RWPE1 (cell line): ENCODE measurements at regions not wholly inside any gene's neighbourhood (a gene's known extent, or its start where the extent isn't known, plus 50 kb on each side); places are given as distances from the start of the nearest gene placed in this dataset.

Experiments
- CTCF ChIA-PET: fragments of 350-600 bp; sonication (Branson Sonifier 250); formaldehyde crosslinking; extraction: SDS; loops from one replicate; lab custom pipeline; 2021; lab: Yijun Ruan, JAX
- POLR2A ChIA-PET: fragments of 400-600 bp; formaldehyde crosslinking; extraction: SDS; loops from one replicate; lab custom pipeline; 2020; ENCODE audit warnings: antibody characterized with exemption; ENCODE audit not compliant: low non-redundant PET; lab: Yijun Ruan, JAX
- DNase-seq: peaks from one replicate; pipeline ENCODE4 v3.0.0; 2012; ENCODE audit warnings: low spot score
- H3K27ac ChIP-seq: fragments of 450-650 bp; 2 replicates; pipeline ENCODE4 v1.5.1; 2017
- CTCF ChIP-seq: fragments of 450-650 bp; conservative IDR thresholded peaks from 2 replicates; pipeline ENCODE4 v1.5.1; 2017; ENCODE audit warnings: low read depth, mild to moderate bottlenecking

- no peak for DNase-seq
- no peak overlapping the region for H3K27ac ChIP-seq
- ChIA-PET POLR2A (no interaction called here), CTCF (no interaction called here)
- no peak for TF ChIP-seq CTCF
Observed at GRCh38 chr1:103911450-103911849, 161.8 kb downstream of the AMY1C start.

DNA sequence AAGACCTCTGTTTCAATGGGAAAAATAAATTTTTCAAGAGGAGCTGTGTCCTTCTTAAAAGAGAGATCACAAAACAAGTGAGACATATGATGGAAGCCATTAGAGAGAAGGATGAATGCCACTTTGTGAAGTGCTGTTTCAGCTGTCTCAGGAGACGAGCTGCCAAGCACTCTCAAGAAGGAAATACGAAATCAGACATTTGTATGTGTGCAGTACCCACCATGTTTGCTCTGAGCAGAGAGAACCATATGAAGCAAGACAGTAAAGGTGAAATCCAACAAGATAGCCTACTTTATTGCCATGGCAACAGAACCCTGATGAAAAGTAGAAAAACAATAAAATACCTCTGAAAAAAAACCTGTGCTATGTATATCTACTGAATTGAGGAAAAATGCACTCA lies 168.1 kb downstream of the AMY1C start:
- no peak for DNase-seq
- no peak for TF ChIP-seq CTCF
- ChIA-PET CTCF (no interaction called here), POLR2A (no interaction called here)
- no peak overlapping the region for H3K27ac ChIP-seq

GRCh38 chr1:103931891-103932290 lies 182.2 kb downstream of the AMY1C start:
- TF ChIP-seq CTCF = no peak
- H3K27ac ChIP-seq = no peak overlapping the region
- no peak for DNase-seq
- ChIA-PET CTCF (no interaction called here), POLR2A (interaction anchor here (0.7 kb wide), 1 partner anchor 24 kb away, joined by 6 read pairs; no protein-coding TSS in a partner anchor)

DNA sequence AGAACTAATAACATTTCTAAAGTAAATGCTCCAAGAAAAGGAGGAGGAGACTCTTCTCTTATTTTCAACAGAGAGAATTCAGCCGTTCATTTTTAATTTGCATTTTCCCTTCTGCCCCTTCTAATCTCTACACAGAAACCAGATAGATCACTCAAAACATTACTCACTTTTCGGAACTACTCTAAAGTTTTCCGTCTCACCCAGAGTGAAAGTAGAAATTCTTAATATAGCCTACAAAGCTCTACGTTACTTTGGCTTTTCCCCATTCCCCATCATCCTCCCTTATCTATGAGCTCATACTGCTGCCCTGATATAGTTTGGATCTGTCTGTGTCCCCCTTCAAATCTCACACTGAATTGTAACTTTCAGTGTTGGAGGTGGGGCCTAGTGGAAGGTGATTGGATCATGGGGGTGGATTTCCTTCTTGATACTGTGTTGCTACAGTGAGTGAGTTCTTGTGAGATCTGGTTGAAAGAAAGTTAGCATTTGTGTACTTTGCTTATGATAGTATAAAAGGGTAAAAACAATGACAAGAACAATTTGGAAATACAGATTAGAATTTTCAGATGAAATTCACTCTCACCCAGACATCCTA lies 188.2 kb downstream of the AMY1C start:
- no peak for DNase-seq
- POLR2A ChIA-PET = no interaction called here
- no peak for TF ChIP-seq CTCF
- H3K27ac ChIP-seq = no peak overlapping the region
- CTCF ChIA-PET = no interaction called here

GRCh38 chr1:103941086-103941485 lies 191.4 kb downstream of the AMY1C start:
- DNase-seq = no peak
- H3K27ac ChIP-seq = no peak overlapping the region
- no peak for TF ChIP-seq CTCF
- ChIA-PET CTCF (interaction anchor here (0.6 kb wide), 1 partner anchor 14 kb away, joined by 4 read pairs; no protein-coding TSS in a partner anchor), POLR2A (no interaction called here)

GRCh38 chr1:103942029-103942428 lies 192.3 kb downstream of the AMY1C start:
- no peak for DNase-seq
- H3K27ac ChIP-seq = no peak overlapping the region
- POLR2A ChIA-PET = no interaction called here
- CTCF ChIA-PET = no interaction called here
- TF ChIP-seq CTCF = no peak
